Mucosa of descending colon (tissue), 3 donors: ENCODE measurements at regions not wholly inside any gene's neighbourhood (a gene's known extent, or its start where the extent isn't known, plus 50 kb on each side); places are given as distances from the start of the nearest gene placed in this dataset.
"Not testable (repeated sequence)": the region's sequence is repeated elsewhere in the genome, so short reads cannot be mapped to it uniquely, and the experiment has no call there.

Source experiments
- ATAC-seq: fragments of 200-7000 bp; cut with Tn5 transposase; one replicate; pipeline ENCODE4 v1.9.1; 2020; ENCODE audit warnings: mild to moderate bottlenecking, moderate library complexity
- DNase-seq, 3 donors: peaks; one replicate each; pipeline ENCODE4 v3.0.0-alpha.2; 2020
- H3K36me3 ChIP-seq: fragments of 200-600 bp; one replicate; pipeline ENCODE4 v1.8.0; 2021; ENCODE audit warnings: low read depth, mild to moderate bottlenecking
- H3K4me1 ChIP-seq: fragments of 200-600 bp; one replicate; pipeline ENCODE4 v1.8.0; 2021; ENCODE audit warnings: low read depth, mild to moderate bottlenecking
- H3K4me3 ChIP-seq: fragments of 200-600 bp; one replicate; pipeline ENCODE4 v1.8.0; 2021; ENCODE audit warnings: mild to moderate bottlenecking
- H3K9me3 ChIP-seq: fragments of 200-600 bp; one replicate; pipeline ENCODE4 v1.8.0; 2021; ENCODE audit warnings: mild to moderate bottlenecking
- intact Hi-C, 2 donors: fragments of 100-400 bp; cut with DNase I in 1 of 2; cut with micrococcal nuclease in 1 of 2; formaldehyde crosslinking; loops; one replicate each; pipeline versions ENCODE4 v1.11.0 to v1.11.1; 2022; cut with DNase I, micrococcal nuclease
- TF ChIP-seq, protein P1 (sequence below): fragments of 200-600 bp; IDR thresholded peaks from one replicate; pipeline ENCODE4 v1.8.0; 2022; ENCODE audit warnings: antibody characterized with exemption, mild to moderate bottlenecking
- donor health status: DM: no; HTN: no; CAD: no; lungs with moderate emphysema.
- donor health status: DM: no; HTN: no; CAD: no.
- donor health status: DM: no; HTN: yes; CAD: no.

DNA sequence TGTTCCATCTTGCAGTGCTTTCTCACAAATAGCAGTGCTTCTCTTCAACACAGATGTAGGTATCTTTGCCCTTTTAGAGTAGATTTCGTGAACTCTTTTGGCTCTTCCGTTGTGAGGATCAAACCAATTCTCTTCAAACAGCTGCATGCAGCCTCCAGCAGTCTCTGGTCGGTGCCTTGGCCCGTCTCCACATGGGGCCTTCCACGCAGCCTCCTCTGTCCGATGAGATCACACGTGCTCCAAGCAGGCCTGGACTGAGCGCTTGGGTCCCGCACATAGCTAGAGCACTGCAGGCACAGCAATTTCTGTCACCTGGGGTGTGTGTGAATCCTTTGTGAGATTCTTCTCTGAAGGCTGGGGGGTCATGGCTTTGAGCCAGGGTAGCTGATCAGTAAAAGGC is 82.8 kb upstream of the KCNE2 start:
- H3K9me3 ChIP-seq, result no peaks in the 10 kb centered on the region
- intact Hi-C loops, result no loop called here
- H3K4me3 ChIP-seq, result no peak overlapping the region
- H3K36me3 ChIP-seq, result no peaks in the 10 kb centered on the region
- H3K4me1 ChIP-seq, result no peaks in the 10 kb centered on the region
- ATAC-seq (no peak), DNase-seq (peak in 2 of 3 donors; percentile 12 to 30)
- TF ChIP-seq, protein P1, sequence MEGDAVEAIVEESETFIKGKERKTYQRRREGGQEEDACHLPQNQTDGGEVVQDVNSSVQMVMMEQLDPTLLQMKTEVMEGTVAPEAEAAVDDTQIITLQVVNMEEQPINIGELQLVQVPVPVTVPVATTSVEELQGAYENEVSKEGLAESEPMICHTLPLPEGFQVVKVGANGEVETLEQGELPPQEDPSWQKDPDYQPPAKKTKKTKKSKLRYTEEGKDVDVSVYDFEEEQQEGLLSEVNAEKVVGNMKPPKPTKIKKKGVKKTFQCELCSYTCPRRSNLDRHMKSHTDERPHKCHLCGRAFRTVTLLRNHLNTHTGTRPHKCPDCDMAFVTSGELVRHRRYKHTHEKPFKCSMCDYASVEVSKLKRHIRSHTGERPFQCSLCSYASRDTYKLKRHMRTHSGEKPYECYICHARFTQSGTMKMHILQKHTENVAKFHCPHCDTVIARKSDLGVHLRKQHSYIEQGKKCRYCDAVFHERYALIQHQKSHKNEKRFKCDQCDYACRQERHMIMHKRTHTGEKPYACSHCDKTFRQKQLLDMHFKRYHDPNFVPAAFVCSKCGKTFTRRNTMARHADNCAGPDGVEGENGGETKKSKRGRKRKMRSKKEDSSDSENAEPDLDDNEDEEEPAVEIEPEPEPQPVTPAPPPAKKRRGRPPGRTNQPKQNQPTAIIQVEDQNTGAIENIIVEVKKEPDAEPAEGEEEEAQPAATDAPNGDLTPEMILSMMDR, result no peak

DNA sequence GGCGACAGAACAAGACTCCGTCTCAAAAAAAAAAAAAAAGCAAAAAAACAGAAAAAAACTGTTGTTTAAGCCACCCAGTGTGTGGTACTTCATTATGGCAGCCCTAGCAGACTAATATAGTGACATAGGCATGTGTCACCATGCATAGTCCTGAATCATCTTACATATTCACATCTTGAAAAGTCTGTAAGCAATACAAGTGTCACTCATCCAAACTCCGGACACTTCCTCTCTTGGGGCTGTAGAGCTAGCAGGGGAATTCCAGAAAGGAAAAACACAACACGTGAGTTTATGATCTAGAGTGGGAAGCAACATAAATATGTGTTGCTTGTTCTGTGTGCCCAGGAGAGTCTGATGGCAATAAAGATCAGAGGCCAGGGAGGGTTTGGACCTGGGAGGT is 81.6 kb upstream of the KCNE2 start:
- Histone ChIP-seq H3K36me3 (no peaks in the 10 kb centered on the region), H3K4me1 (no peaks in the 10 kb centered on the region), H3K4me3 (no peak overlapping the region), H3K9me3 (no peaks in the 10 kb centered on the region)
- no peak for ATAC-seq
- intact Hi-C loops, result no loop called here
- DNase-seq, result no peak
- TF ChIP-seq, protein P1, result no peak

DNA sequence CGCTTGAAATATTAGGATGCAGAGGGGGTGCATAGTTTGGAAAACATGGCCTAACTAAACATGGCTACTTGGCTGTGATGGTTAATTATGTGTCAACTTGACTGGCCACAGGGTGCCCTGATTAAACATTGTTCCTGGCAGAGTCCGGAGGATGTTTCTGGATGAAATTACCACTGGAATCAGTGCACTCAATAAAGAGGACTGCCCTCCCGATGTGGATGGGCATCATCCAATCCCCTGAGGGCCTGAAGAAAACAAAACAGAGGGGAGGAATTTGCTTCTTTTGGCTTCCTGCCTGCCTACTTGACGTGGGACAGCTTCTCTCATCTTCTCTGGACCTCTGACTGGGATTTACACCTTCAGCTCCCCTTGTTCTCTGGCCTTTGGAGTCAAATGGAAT is 79.1 kb upstream of the KCNE2 start:
- Histone ChIP-seq H3K36me3 (no peaks in the 10 kb centered on the region), H3K9me3 (peaks cover 9% of the 10 kb centered on the region), H3K4me1 (no peaks in the 10 kb centered on the region), H3K4me3 (no peak overlapping the region)
- DNase-seq (no peak), ATAC-seq (no peak)
- intact Hi-C loops, result no loop called here
- TF ChIP-seq, protein P1, result no peak

DNA sequence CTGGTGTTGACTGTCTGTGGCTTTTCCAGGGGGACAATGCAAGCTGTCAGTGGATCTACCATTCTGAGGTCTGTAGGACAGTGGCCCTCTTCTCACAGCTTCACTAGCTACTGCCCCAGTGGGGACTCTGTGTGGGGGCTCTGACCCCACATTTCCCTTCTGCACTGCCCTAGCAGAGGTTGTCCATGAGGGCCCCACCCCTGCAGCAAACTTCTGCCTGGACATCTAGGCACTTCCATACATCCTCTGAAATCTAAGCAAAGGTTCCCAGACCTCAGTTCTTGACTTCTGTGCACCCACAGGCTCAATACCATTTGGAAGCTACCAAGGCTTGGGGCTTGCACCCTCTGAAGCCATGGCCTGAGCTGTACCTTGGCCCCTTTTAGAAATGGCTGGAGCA is 75.8 kb upstream of the KCNE2 start:
- H3K9me3 ChIP-seq, H3K4me3 ChIP-seq, H3K36me3 ChIP-seq, DNase-seq, H3K4me1 ChIP-seq, intact Hi-C loops, ATAC-seq: not testable (repeated sequence)

DNA sequence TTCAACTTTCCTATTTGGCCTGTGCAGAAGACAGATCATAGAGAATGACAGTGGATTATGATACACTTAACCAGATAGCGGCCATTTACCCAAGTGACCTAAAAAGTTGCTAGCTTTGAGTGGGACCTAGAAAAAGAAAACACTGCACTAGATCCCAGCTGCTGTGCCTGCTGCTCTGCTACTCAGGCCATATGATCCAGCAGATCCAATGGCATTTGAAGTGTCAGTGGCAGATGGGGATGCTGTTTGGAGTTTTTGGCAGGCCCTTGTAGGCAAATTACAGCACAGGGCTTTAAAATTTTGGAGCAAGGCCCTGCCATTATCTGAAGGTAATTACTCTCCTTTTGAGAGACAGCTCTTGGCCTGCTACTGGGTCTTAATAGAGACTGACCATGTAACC is 74.0 kb upstream of the KCNE2 start:
- intact Hi-C loops, result no loop called here
- no peak for DNase-seq
- no peaks in the 10 kb centered on the region for H3K36me3 ChIP-seq

DNA sequence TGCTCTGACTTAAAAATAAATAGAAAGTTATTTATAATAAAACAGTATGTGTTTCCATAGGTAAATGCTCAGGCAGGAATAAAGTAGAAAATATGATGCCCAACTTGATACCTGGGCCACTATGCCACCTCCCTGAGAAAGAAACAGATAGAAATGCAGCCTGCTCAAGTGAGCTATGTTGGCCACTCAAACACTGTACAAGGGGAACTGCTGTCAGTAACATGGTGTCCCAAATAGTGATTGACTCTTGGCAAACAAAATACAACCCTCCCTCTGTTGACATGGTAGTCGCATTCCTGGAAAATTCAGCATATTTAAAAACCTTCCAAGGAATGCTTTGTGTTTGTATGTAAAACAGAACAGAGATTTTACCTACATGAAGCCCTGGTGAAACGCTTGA is 66.9 kb upstream of the KCNE2 start:
- no peak for ATAC-seq
- TF ChIP-seq, protein P1, result no peak

More for the DNA sequence above, 74.0 kb upstream of the KCNE2 start:
- Histone ChIP-seq H3K4me1 (no peaks in the 10 kb centered on the region), H3K4me3 (no peak overlapping the region), H3K9me3 (peaks cover 9% of the 10 kb centered on the region)
- ATAC-seq, result no peak
- TF ChIP-seq, protein P1, result no peak

More for the DNA sequence above, 66.9 kb upstream of the KCNE2 start:
- no peaks in the 10 kb centered on the region for H3K36me3 ChIP-seq
- intact Hi-C loops, result no loop called here
- no peak overlapping the region for H3K4me3 ChIP-seq
- H3K4me1 ChIP-seq, result no peaks in the 10 kb centered on the region
- H3K9me3 ChIP-seq, result no peaks in the 10 kb centered on the region
- DNase-seq, result no peak
